A673 (cell line): ENCODE measurements at regions not wholly inside any gene's neighbourhood (a gene's known extent, or its start where the extent isn't known, plus 50 kb on each side); places are given as distances from the start of the nearest gene placed in this dataset.

Experiments
- EZH2 ChIP-seq: fragments of 200-600 bp; sonication (generic); IDR thresholded peaks from 2 replicates; pipeline ENCODE4 v1.6.1; 2017; ENCODE audit warnings: borderline replicate concordance, low read depth, mild to moderate bottlenecking, mixed read lengths, antibody characterized with exemption, low read length; ENCODE audit not compliant: poor library complexity, severe bottlenecking
- TF ChIP-seq, protein P1 (sequence below): fragments of 300-800, 200-600 bp; sonication (generic); conservative IDR thresholded peaks from 2 replicates; pipeline ENCODE4 v1.5.1; 2017; ENCODE audit warnings: low read depth, mild to moderate bottlenecking, antibody characterized with exemption, low read length, moderate library complexity, mixed read lengths

GRCh38 chr1:184242507-184242943 is 144.3 kb upstream of the C1orf21 start:
- no peak for TF ChIP-seq EZH2
- TF ChIP-seq, protein P1, sequence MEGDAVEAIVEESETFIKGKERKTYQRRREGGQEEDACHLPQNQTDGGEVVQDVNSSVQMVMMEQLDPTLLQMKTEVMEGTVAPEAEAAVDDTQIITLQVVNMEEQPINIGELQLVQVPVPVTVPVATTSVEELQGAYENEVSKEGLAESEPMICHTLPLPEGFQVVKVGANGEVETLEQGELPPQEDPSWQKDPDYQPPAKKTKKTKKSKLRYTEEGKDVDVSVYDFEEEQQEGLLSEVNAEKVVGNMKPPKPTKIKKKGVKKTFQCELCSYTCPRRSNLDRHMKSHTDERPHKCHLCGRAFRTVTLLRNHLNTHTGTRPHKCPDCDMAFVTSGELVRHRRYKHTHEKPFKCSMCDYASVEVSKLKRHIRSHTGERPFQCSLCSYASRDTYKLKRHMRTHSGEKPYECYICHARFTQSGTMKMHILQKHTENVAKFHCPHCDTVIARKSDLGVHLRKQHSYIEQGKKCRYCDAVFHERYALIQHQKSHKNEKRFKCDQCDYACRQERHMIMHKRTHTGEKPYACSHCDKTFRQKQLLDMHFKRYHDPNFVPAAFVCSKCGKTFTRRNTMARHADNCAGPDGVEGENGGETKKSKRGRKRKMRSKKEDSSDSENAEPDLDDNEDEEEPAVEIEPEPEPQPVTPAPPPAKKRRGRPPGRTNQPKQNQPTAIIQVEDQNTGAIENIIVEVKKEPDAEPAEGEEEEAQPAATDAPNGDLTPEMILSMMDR: no peak
